ENCODE measurements at regions not wholly inside any gene's neighbourhood (a gene's known extent, or its start where the extent isn't known, plus 50 kb on each side); places are given as distances from the start of the nearest gene placed in this dataset.

DNA sequence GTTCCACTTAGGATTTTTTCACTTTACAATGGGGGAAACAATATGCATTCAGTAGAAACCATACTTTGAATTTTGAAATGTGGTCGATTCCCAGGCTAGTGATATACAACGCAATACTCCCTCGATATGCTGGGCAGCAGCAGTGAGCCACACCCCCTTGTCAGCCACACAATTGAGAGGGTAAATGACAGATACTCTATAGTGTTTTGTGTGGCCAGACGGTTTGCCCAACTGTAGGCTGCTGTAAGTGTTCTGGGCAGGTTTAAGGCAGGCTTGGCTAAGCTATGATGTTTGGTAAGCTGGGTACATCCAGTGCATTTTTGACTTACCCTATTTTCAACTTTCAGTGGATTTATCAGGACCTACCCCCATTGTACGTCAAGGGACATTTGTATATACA lies 169.6 kb upstream of the KIAA1217 start:
- no peaks in the 10 kb centered on the region for H3K36me3 ChIP-seq (ENCODE audit: control insufficient read depth in 2 of 4, insufficient read depth in 4 of 4, low read length in 3 of 4)
- H3K4ac ChIP-seq (replicated peaks; ENCODE audit: insufficient read length, low read depth, low read length) = no peak overlapping the region
- no peak overlapping the region for H4K5ac ChIP-seq (ENCODE audit: insufficient read length, low read depth, low read length)
- DNase-seq (ENCODE audit: low read depth in 1 of 2, low spot score in 2 of 2) (no peak), FAIRE-seq (no peak)
- no peak overlapping the region for H2BK20ac ChIP-seq (ENCODE audit: low read length)
- no peak overlapping the region for H2AK5ac ChIP-seq (ENCODE audit: low read depth, low read length)
- TF ChIP-seq CHD2 (IDR thresholded peaks at IDR 0.05; ENCODE audit: low read length) = no peak
- TF ChIP-seq KDM5A (IDR thresholded peaks at IDR 0.05; ENCODE audit: low read length) = no peak
- TF ChIP-seq SIN3A (conservative IDR thresholded peaks at IDR 0.05 in 1 of 2, IDR thresholded peaks at IDR 0.05 in 1 of 2; ENCODE audit: low read depth in 1 of 2, low read length in 2 of 2) = no peak
- no peak overlapping the region for H2AFZ ChIP-seq (ENCODE audit: low read length)
- CTCF ChIA-PET (ENCODE audit: partially characterized antibody) = interaction anchor here (1.0 kb wide), 1 partner anchor 23 kb away, joined by 3 read pairs; no protein-coding TSS in a partner anchor
- H2BK12ac ChIP-seq (ENCODE audit: low read depth, low read length) = no peak overlapping the region
- no peak overlapping the region for H4K91ac ChIP-seq (replicated peaks; ENCODE audit: insufficient read length, low read length)
- H2BK5ac ChIP-seq (ENCODE audit: low read depth, low read length) = no peak overlapping the region
- no peak overlapping the region for H3K4me3 ChIP-seq (ENCODE audit: extremely low read depth in 1 of 4, insufficient read depth in 2 of 4, low read depth in 3 of 4, low read length in 4 of 4)
- no peak overlapping the region for H2BK15ac ChIP-seq (ENCODE audit: low read length)
- POLR2A ChIA-PET (ENCODE audit: partially characterized antibody) = no interaction called here
- H3K9ac ChIP-seq (replicated peaks in 1 of 4; ENCODE audit: extremely low read depth in 1 of 4, low read depth in 3 of 4, low read length in 3 of 4) = no peak overlapping the region
- peaks cover 0 to 3% (median 0%) of the 10 kb centered on the region in 4 experiments; a peak in 2 of 7 replicates for H3K4me1 ChIP-seq (replicated peaks in 1 of 4; ENCODE audit: control insufficient read depth in 3 of 4, insufficient read depth in 4 of 4, low read length in 3 of 4)
- H3K27me3 ChIP-seq (replicated peaks in 1 of 4; ENCODE audit: control insufficient read depth in 3 of 4, extremely low read depth in 1 of 4, insufficient read depth in 3 of 4, low read length in 3 of 4) = no peaks in the 10 kb centered on the region
- no peak overlapping the region for H3K56ac ChIP-seq (replicated peaks; ENCODE audit: insufficient read length, low read depth, low read length)
- no peaks in the 10 kb centered on the region for H3K79me2 ChIP-seq (ENCODE audit: control insufficient read depth in 1 of 2, insufficient read depth in 2 of 2, low read length in 2 of 2)
- H3K27ac ChIP-seq (ENCODE audit: low read depth, low read length) = no peak overlapping the region
- H3K14ac ChIP-seq (ENCODE audit: insufficient read length) = no peak overlapping the region
- WGBS, 2 experiments (ENCODE audit: extremely low coverage in 1 of 2, insufficient coverage in 1 of 2, insufficient read length in 1 of 2, insufficient replicate concordance in 2 of 2, low coverage in 1 of 2, low lambda C conversion rate in 2 of 2, missing lambda C conversion rate in 1 of 2) = 92% methylated on average over 5 of the region's 5 CpGs; no CpG with 5 or more reads in 1 of the 2 experiments
- no peaks in the 10 kb centered on the region for H4K20me1 ChIP-seq (replicated peaks in 1 of 2; ENCODE audit: control insufficient read depth in 1 of 2, insufficient read depth in 2 of 2, low read length in 2 of 2)
- no peak overlapping the region for H3K23ac ChIP-seq (ENCODE audit: insufficient read length)
- H3K18ac ChIP-seq (ENCODE audit: extremely low read depth, low read length) = no peak overlapping the region
- H2BK120ac ChIP-seq (replicated peaks; ENCODE audit: low read depth, low read length) = no peak overlapping the region
- no peak overlapping the region for H3K4me2 ChIP-seq (ENCODE audit: insufficient read depth in 1 of 2, low read depth in 2 of 2, low read length in 2 of 2)
- no peak overlapping the region for H4K8ac ChIP-seq (ENCODE audit: extremely low read depth, insufficient read depth, low read length)
- no peaks in the 10 kb centered on the region for H3K23me2 ChIP-seq (ENCODE audit: low read depth, low read length)
- H3K9me3 ChIP-seq (ENCODE audit: insufficient read depth in 2 of 2, low read depth in 1 of 2, low read length in 1 of 2) = no peaks in the 10 kb centered on the region
- H3K79me1 ChIP-seq (ENCODE audit: low read depth, low read length) = no peaks in the 10 kb centered on the region
